Panc1 (cell line): ENCODE measurements at regions not wholly inside any gene's neighbourhood (a gene's known extent, or its start where the extent isn't known, plus 50 kb on each side); places are given as distances from the start of the nearest gene placed in this dataset.

ENCODE experiments used
- POLR2AphosphoS5 ChIP-seq: IDR thresholded peaks from 2 replicates; pipeline ENCODE4 v1.6.1; 2012; ENCODE audit warnings: mild to moderate bottlenecking, low read depth, low read length, moderate library complexity
- TF ChIP-seq, protein P1 (sequence below): fragments of 450-650 bp; IDR thresholded peaks from 2 replicates; pipeline ENCODE4 v1.5.1; 2017; ENCODE audit warnings: mild to moderate bottlenecking
- TF ChIP-seq, protein P2 (sequence below), 2 experiments: IDR thresholded peaks; 2 replicates each; pipeline ENCODE4 v1.6.1; 2011 to 2012; ENCODE audit warnings: low read depth in 2 of 2, control low read depth in 1 of 2, low read length in 1 of 2, mild to moderate bottlenecking in 1 of 2, moderate library complexity in 1 of 2; ENCODE audit not compliant: insufficient read depth in 1 of 2

DNA sequence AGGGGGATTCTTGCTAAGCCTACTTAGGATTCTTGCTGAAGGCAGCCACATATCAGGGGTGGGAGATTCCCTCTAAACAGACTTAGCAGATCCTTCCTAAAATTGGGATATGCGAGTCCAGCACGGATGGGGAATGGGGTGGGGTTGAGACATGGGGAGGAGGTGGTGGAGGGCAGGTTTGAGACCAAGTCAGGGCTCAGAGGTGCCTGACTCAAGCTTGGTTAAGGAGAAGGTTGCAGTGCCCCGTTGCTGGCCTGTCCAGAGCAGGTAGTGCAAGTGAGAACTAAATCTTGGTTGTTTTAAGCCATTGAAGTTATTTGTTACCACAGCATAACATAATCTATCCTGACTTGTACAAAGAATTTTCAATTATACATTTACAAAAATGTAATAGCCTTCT is 359.7 kb downstream of the AACS start:
- no peak for TF ChIP-seq POLR2AphosphoS5
- TF ChIP-seq, protein P1, sequence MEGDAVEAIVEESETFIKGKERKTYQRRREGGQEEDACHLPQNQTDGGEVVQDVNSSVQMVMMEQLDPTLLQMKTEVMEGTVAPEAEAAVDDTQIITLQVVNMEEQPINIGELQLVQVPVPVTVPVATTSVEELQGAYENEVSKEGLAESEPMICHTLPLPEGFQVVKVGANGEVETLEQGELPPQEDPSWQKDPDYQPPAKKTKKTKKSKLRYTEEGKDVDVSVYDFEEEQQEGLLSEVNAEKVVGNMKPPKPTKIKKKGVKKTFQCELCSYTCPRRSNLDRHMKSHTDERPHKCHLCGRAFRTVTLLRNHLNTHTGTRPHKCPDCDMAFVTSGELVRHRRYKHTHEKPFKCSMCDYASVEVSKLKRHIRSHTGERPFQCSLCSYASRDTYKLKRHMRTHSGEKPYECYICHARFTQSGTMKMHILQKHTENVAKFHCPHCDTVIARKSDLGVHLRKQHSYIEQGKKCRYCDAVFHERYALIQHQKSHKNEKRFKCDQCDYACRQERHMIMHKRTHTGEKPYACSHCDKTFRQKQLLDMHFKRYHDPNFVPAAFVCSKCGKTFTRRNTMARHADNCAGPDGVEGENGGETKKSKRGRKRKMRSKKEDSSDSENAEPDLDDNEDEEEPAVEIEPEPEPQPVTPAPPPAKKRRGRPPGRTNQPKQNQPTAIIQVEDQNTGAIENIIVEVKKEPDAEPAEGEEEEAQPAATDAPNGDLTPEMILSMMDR: no peak
- TF ChIP-seq, protein P2, sequence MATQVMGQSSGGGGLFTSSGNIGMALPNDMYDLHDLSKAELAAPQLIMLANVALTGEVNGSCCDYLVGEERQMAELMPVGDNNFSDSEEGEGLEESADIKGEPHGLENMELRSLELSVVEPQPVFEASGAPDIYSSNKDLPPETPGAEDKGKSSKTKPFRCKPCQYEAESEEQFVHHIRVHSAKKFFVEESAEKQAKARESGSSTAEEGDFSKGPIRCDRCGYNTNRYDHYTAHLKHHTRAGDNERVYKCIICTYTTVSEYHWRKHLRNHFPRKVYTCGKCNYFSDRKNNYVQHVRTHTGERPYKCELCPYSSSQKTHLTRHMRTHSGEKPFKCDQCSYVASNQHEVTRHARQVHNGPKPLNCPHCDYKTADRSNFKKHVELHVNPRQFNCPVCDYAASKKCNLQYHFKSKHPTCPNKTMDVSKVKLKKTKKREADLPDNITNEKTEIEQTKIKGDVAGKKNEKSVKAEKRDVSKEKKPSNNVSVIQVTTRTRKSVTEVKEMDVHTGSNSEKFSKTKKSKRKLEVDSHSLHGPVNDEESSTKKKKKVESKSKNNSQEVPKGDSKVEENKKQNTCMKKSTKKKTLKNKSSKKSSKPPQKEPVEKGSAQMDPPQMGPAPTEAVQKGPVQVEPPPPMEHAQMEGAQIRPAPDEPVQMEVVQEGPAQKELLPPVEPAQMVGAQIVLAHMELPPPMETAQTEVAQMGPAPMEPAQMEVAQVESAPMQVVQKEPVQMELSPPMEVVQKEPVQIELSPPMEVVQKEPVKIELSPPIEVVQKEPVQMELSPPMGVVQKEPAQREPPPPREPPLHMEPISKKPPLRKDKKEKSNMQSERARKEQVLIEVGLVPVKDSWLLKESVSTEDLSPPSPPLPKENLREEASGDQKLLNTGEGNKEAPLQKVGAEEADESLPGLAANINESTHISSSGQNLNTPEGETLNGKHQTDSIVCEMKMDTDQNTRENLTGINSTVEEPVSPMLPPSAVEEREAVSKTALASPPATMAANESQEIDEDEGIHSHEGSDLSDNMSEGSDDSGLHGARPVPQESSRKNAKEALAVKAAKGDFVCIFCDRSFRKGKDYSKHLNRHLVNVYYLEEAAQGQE (IDR thresholded peaks at IDR 0.05; ENCODE audit: insufficient read depth in 1 of 2, low read depth in 2 of 2, low read length in 1 of 2): no peak
